ENCODE measurements at regions not wholly inside any gene's neighbourhood (a gene's known extent, or its start where the extent isn't known, plus 50 kb on each side); places are given as distances from the start of the nearest gene placed in this dataset.

- TF ChIP-seq L3MBTL2 (conservative IDR thresholded peaks at IDR 0.05) (no peak), ARNT (IDR thresholded peaks at IDR 0.05) (no peak), FOXK2 (IDR thresholded peaks at IDR 0.05) (no peak), FOXA1 (IDR thresholded peaks at IDR 0.05) (no peak), FOXM1 (IDR thresholded peaks at IDR 0.05; ENCODE audit: borderline replicate concordance) (no peak), PKNOX1 (IDR thresholded peaks at IDR 0.05) (no peak), SP1 (IDR thresholded peaks at IDR 0.05) (no peak)
Observed at GRCh38 chr17:22242472-22242871, 550.1 kb downstream of the KCNJ18 start.

Data from HEK293T (cell line).